GM19455 (cell line): ENCODE measurements at regions not wholly inside any gene's neighbourhood (a gene's known extent, or its start where the extent isn't known, plus 50 kb on each side); places are given as distances from the start of the nearest gene placed in this dataset.

ENCODE experiments used
- ATAC-seq: cut with Tn5 transposase; IDR thresholded peaks from one replicate; pipeline ENCODE4 v1.9.1; 2021; ENCODE audit not compliant: unreplicated experiment

DNA sequence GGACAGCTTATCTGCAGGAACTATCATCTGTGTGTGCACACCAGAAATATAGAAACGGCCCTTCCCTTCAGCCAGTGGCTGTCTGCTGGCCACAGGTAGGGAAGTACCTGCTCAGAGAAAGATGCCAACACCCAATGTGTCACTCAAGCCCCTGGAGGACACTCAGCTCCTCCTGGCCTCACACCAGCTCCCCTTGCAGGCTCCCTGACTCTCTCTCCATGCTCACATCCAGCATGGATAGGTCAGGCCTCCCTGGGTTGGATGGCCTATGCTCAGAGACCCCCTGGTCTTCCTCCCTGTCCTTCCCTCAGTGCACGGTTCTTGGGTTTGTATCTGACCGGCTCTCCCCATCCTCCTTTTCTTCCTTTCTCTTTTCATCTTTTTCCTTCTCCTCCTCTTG, 202.1 kb downstream of the BCL11B start:
- no peak for ATAC-seq

DNA sequence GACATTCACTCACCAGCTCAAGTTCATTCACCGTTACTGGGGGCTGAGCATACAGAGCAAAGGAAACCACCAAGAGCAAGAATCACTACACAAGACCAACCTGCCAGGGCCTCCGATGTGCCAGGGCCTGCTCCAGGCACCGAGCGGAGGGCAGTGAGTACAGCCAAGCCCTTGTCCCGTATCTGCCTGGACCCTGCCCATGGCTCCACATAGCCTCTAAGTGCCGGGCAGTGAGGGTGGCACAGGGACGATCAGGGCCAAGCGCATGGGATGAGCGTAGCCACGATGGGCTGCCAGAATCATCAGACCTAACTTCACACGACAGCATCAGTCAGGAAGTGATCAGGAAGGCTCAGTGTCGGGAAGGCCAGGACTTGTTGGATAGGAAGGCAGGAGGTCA, 199.6 kb downstream of the BCL11B start:
- ATAC-seq: no peak

DNA sequence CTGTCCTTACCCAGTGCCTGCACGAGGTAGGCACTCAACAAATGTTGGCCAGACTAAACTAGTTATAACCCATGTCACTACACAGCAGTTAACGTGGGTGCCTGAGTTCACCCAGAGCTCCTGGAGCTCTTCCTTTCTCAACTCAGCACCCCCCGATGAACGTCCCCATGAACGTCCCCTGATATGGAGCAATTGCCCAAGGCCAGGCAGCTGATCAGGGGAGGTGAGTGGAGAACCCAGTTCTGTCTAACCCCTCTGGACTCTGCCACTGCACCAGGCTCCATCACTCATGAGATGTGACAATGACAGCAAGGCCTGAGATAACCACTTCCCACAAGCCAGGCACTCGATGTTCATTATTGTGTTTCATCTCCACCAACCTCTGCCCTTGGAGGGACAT, 199.0 kb downstream of the BCL11B start:
- no peak for ATAC-seq

DNA sequence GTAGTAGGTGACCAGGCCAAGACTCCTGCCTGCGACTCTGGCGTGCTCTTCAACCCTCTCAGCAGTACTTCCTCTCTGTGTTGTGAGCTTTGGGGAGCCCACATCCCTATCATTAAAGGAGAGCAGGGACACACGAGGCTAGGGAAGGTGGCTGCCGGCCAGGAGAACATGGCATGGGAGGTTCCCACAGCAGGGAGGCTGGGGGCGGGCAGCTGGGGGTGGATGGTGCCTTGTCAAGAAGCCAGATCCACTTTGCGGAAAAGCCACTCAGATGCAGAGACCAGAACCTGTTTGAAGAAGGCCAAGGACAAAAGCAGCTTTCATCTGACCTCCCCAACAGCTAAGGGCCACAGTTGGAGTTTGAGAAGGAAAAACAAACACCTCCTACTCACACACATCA, 198.6 kb downstream of the BCL11B start:
- ATAC-seq: no peak

DNA sequence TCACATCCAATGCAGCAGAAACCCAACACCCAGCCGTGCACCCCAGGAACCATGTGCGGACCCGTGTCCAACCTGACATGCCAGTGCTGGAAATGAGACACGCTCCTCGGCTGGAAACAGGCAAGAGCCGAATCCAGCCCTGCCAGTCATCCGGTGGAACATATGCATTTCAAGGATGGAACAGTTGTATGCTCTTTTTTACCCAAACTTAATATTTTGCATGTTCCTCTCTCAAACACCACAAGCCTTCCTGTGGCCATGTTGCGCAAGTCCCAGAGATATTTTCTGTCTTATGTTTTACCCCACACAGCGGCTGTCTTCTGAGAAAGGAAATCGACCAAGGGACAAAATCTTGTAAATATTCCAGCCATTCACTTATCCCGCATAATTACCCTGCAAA, 196.9 kb downstream of the BCL11B start:
- ATAC-seq: no peak

DNA sequence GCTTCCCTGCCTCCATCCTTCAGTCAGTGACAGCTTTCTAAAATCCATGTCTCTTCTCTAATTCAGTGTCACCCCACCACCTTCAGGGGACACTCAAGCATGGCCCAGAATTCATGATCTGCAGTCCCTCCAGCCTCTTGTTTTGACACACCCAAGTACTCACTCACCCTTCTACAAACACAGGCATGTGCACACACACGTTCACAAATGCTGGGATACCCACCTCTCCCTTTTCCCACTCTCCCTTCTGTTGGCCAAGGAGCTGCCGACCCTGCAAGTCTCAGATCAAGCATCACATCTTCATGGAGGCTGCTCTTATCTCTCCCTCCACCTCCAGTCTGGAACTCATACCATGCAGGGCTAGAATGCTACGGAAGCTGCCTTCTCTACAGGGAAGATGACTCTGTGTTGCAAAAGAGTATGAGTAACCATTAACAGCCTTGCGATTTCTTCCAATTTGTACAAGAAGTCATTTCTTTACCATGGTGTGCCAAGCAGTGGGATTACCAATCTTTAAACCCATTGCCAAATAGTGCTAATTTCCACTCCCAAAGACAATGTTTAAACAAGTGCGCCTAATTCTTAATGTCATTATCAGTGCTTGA, 196.1 kb downstream of the BCL11B start:
- ATAC-seq: no peak

DNA sequence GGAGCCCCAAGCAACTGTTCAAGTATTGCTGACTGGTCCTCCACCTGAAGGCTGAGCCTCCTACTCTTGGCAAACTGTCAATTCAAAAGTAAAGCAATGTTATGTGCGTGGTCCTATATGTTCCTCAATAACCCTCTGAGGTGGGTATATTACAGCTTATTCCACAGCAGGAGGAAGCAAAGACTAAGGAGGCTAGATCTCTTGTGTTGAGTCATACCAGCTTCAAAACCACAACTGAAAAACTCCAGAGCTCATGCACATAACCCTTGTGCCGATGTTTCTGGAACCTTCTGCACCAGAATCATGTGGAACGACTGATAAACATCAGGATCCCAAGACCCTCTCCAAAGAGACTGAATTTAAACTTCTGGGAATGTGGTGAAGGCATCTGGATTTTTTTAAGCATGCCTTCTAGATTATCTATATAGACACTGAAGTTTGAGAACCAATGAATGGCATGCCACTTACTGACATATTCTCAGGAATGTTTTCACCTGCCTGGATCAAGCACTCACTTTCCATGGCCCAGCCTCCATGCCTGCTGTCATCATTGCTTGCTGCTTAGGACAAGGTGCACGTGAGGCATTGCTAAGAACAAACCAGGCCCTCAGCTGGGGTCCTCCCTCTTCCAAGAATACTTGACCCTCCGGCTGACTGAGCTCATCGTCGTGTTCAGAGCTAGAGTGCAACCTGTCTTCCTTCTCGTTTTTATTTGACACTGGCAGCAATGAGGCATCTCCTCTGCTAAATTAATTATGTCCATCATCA, 194.7 kb downstream of the BCL11B start:
- ATAC-seq: no peak

DNA sequence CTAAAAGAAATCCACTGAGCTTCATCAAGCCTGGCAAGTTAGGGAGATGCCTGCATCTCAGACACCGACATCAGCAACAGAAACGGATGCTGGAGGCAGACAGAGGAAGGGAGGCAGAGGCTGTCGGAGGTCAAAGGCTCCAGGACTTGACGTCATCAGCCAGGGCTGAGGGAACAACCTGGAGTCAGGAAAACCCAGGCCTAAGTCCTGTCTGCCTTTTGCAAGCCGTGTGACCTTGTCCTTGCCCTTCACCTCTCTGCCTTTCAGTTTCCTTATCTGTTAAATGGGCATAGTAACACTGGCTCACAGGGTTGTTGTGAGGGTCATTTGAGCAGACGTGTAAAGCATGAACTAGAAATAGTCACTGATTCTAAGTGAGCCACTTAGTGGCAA, 194.2 kb downstream of the BCL11B start:
- ATAC-seq: no peak

DNA sequence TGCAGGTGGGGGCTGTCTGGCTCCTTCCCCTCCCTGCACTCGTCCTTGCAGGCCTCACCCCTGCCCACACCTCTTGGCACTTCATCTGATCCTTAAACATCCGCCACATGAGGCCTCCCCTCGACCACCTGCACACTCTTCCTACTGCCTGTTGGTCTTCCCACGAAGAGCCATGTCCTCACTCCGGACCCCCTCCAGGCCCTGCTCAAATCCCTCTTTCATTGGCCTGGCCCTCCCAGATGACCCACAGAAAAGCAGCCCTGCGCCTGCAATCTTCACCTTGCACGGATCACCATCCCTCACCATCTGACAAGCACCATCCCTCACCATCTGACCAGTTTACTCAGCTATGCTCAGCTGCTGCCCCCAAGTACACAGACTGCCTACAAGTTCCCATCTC, 193.6 kb downstream of the BCL11B start:
- no peak for ATAC-seq

DNA sequence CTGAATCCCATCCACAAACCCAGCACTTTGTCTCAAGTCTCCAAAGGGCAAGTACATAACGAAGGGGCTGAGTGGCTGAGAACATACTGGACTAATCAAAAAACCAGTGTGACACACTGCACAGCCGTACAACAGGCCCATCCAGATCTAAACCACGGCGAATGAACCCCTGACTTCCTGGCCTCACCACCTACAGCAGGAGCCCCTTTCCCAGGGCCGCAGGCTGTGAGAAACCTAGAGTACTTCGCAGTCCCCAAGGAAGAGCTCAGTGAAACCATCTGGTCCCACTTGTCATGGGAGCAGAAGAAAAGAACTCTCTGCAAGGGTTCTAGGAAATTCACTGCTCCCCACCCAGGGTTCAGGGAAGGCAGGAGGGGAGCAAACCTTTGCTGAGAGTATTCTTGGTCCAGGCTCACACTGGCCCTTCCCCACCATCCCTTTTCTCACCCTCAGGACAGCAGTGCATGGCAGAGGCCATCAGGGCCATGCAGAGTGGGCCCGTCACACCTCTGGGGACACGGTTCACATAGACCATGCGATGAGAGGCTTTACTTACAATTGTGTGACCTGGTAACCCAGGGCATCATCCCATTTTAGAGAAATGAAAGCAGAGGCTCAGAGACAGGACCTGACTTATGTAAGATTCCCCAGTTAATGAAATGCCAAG, 192.8 kb downstream of the BCL11B start:
- no peak for ATAC-seq

DNA sequence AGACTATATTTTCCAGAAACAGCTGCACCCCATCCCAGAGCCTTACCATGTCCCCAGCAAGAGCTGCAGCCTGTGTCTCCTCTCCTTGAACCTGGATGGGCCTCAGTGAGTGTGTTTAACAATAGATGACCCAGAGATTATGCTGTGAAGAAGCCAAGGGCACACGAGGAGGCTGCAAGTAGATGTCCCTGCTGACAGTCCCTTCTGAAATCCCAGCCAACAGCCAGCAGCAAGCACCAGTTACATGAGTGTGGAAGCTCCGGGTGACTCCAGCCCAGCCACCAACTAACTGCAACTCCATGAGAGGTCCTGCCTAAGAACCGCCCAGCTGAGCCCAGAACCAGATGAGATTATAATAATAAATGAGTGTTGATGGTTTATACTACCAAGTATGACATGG, 191.7 kb downstream of the BCL11B start:
- no peak for ATAC-seq

DNA sequence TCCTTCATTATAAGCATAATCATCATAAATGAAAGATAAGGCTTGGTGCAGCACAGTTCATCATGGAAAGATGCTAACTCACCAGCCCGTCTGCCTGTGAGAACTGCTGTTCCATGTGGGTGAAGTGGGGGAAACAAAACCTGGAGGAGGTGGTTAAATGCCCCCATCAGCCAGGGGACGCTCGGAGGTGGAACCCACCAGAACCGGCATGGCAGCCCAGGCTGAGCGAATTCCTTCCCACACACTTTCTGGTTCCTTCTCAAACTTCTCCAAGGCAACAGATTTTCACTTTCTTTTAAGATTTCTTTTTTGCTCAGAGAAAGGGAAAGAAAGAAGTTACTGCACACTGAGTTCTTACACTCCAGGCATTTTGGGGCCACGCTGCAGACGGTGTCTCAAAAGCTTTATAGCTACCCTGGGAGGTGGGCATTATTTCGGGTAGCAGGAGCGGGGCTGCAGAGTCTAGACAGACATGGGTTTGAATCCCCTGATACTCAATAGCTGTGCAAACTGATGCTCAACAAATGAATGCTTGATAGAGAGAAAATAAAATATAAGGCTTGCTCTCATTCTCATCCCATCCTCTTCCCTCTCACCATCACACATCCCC, 190.7 kb downstream of the BCL11B start:
- ATAC-seq: no peak

DNA sequence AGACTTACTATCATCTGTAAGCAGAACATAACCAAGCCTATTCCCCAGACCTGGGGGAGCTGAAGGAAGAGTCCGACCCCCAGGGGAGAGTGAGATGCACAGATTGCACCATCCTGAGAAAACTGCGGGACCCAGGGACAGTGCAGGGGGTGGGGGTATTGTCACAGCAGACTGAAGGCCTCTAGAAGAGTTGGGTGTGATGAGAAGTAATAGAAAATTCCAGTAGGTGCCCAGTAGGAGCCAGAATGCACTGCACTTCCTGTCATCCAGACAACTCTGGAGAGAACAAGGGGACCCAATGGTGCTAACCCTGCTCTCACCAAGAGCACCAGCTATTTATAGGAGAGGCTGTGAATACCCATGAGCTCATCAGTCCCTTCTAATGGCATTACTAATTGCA, 190.1 kb downstream of the BCL11B start:
- ATAC-seq: no peak

DNA sequence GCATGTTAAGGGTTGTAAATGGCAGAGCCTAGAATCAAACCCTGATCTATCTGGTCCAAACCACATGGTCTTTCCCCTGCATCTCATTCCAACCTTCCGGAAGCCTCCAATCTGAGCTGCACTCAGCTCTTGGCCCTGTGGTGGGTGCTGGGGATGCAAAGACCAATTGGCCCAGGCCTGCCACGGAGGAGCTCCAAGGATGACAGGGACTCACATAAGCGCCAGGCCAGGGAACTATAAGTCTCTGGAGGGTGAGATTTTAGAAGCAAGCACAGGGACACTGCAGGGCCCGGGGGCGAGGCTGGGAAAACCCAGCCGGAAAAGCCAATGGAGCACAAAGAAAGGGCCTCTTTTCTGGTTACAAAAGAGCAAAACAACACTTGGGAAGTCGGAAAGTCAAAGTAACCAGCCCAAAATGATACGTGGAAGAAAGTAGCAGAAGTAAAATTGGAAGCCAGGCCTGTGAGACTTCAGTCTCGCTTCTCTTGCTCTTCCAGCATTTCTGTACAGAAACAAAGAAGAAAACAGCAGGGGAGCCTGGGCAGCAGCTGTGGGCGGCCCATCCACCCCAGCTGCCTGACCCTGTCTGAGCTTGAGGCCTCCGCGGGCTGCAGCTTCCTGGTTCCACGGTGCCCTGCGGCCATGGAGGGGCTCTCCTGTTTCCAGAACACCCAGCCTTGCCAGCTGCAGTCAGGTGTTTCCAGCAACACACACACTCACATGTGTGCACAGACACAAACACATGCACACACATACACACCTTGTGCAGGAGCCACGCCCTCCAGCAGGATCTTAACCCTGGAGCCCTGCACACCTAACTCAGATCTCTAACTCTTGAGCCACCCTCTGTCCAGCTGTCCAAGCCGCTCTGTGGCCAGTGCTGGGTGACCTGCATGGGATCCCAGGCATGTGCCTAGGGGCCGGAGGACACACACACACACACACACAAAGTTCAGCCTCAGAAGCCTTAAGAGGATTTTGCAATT, 178.2 kb downstream of the BCL11B start:
- ATAC-seq: no peak

DNA sequence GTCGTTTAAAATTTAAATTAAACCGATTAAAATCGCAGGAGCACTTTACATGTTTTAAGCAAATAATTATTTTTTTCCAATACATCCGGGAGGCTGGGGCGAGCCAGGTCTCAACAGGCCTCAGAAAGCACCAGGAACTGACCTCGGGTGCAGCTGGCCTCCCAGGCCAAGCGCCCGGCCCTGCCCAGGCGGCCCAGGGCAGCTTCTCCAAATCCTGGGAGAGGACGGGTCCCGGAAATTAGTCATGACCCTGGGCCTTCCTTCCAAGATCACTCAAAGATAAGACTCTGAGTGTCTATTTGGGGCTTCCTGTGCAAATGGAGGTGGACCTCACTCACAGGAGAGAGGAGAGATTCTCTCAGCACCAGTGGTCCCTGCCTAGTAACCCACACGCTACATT, 177.1 kb downstream of the BCL11B start:
- no peak for ATAC-seq

DNA sequence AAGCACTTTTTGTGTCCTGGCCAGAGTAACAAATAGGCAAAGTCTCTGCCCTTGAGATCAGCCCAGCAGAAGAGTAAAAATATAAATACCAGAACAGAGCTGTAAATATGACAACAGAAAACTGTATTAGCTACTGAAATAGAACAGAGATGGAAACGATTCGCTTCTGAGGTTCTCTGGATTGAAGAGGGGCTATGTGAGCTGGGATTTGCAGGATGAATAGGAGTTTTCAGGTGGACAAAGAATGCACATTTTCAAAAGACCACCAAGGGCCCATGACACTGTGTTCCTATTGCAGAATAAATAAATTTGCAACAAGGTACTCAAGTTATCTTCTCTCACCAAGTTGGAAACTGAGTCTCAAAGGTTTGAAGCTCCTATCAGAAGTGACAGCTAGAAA, 176.6 kb downstream of the BCL11B start:
- no peak for ATAC-seq

DNA sequence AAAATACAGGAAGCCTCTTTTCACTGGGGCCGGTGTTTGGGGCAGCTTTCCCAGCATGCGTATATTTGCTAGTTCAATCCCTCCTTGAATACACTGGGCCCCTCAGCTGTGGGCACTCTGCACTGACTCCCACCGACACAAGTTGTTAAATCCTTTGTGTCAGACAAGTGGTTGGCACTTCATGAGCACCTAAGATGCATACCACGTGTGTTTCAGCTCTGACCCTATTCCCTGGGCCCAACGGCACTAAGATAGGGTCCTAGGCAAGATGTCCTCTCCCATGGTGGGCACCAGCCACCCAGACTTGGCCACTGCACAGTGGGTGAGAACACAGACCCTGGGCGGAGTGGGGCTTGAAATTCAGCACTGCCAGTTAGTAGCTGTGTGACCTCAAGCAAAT, 173.8 kb downstream of the BCL11B start:
- ATAC-seq: no peak

DNA sequence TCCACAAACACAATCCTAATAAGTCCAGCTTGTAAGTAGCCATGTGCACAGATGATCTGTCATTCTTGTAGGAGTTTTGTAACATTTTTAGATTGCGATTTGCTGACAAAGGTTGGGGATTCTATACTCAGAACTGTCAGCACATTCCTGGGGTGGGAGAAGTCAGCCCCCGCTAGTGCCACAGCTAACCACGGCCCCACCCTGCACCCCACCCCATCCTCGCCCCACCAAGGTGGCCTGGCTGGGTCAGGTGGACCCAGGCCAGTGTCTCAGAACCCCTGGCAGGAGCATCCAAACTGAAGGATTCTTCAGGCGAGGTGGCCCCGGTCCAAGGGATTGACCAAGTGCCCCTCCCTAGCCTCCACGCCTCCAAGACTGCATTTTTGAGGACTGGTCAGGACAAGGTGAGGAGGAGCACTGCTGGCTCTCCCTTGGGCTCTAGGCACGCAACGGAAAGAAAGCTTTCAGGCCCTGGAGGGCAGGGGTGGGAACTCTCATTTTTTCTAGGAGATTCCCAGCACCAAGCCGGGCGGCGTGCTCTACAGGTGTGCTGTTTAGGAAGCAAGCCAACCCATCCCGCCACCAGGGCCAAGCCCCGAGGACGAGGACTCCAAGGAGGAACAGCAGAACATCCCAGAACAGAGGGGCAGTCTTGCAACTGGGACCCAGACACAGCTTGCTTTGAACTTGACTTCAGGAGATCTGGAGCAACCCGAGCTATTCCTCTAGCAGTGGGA, 172.8 kb downstream of the BCL11B start:
- no peak for ATAC-seq

DNA sequence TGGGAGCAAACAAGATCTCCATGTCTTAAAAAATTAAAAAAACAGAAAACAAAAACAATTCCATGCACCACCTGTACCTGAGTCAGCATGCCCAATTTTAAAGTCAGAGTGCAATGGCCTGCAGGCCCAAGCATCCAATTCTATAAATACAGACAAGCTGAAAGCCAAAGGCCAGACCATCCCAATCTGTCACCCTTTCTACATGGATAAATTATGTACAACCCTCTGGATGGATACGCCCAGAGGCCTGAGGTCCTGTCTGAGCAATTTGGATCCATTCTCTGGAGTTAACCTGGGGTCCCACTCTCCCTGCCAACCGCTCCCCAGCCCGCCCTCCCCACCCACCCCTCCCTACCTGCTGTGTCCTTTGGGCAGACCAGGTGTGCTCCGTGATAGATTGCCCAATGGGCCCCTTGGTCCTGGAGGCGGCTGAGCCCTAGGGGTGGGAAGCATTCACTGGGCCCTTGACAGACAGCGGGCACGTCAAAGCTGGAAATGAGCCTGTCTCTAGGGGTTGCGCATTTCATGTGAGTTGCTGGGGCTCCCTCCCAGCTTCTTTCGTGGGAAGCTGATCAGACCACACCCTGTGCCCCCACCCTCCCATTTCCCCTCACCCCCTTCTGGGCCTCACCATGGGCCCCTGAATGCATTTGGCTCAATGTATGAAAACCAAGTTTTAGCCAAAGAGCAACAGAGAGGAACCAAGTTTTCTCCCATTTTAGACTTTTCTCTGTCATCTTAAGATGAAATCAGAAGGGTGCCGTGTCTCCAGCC, 171.3 kb downstream of the BCL11B start:
- ATAC-seq: no peak
